Breast epithelium (tissue), 3 donors: ENCODE measurements at regions not wholly inside any gene's neighbourhood (a gene's known extent, or its start where the extent isn't known, plus 50 kb on each side); places are given as distances from the start of the nearest gene placed in this dataset.

Source experiments
- POLR2AphosphoS5 ChIP-seq, 3 donors: sonication (generic); formaldehyde crosslinking; IDR thresholded peaks; one replicate each; pipeline ENCODE4 v1.6.1; 2017; ENCODE audit warnings: antibody characterized with exemption in 3 of 3
- TF ChIP-seq, protein P1 (sequence below), 3 donors: fragments of 450-650 bp; IDR thresholded peaks; one replicate each; pipeline ENCODE4 v1.5.1; 2016 to 2017; ENCODE audit warnings: antibody characterized with exemption in 3 of 3, mild to moderate bottlenecking in 3 of 3, moderate library complexity in 3 of 3

DNA sequence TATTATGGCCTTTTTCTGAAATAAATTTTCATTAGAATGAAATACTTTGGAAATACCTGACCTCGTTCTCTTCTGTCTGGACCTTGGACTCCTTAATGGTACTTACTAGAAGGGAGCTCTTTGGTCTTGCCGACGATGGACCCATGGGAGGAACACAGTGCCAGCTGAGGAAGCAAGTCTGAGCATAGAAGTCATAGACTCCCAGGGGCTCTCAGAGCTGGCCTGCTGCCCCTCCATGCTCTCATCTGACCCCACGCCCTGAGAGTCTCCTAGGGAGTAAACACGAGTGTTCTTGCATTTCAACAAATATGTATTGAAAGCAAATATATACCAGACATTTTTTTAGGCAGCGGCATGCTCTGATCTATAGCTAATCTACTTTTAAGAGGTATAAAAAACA lies 87.8 kb downstream of the PLEKHG1 start:
- TF ChIP-seq POLR2AphosphoS5 (IDR thresholded peaks at IDR 0.05) = no peak
- TF ChIP-seq, protein P1, sequence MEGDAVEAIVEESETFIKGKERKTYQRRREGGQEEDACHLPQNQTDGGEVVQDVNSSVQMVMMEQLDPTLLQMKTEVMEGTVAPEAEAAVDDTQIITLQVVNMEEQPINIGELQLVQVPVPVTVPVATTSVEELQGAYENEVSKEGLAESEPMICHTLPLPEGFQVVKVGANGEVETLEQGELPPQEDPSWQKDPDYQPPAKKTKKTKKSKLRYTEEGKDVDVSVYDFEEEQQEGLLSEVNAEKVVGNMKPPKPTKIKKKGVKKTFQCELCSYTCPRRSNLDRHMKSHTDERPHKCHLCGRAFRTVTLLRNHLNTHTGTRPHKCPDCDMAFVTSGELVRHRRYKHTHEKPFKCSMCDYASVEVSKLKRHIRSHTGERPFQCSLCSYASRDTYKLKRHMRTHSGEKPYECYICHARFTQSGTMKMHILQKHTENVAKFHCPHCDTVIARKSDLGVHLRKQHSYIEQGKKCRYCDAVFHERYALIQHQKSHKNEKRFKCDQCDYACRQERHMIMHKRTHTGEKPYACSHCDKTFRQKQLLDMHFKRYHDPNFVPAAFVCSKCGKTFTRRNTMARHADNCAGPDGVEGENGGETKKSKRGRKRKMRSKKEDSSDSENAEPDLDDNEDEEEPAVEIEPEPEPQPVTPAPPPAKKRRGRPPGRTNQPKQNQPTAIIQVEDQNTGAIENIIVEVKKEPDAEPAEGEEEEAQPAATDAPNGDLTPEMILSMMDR (IDR thresholded peaks at IDR 0.05) = no peak
